Left ventricle myocardium superior (tissue), 1 donor: ENCODE measurements at regions not wholly inside any gene's neighbourhood (a gene's known extent, or its start where the extent isn't known, plus 50 kb on each side); places are given as distances from the start of the nearest gene placed in this dataset.
A peak's percentile ranks its signal among the peaks of the same experiment; 100 is the strongest.

Experiments
- ATAC-seq: fragments of 200-7000 bp; cut with Tn5 transposase; one replicate; pipeline ENCODE4 v1.9.1; 2020; ENCODE audit warnings: mild to moderate bottlenecking, moderate library complexity
- DNase-seq: peaks from one replicate; pipeline ENCODE4 v3.0.0-alpha.2; 2020
- intact Hi-C: fragments of 100-400 bp; cut with micrococcal nuclease; formaldehyde crosslinking; loops from one replicate; pipeline ENCODE4 v1.11.0; 2022
- donor health status: DM: no; HTN: yes; CAD: no; lungs with severe emphysema.

- peak; percentile 84 for ATAC-seq
- peak; percentile 76 for DNase-seq
- intact Hi-C loops = loop anchor here (10.0 kb wide), 1 partner anchor 218 kb away; no protein-coding TSS in a partner anchor
These were observed 495.1 kb upstream of the TCF4 start for GRCh38 chr18:56083097-56083521.

- no peak for DNase-seq
- intact Hi-C loops = no loop called here
- no peak for ATAC-seq
These were observed 488.7 kb upstream of the TCF4 start for GRCh38 chr18:56076723-56077122.

- ATAC-seq (no peak), DNase-seq (no peak)
- intact Hi-C loops = no loop called here
These were observed 480.7 kb upstream of the TCF4 start for GRCh38 chr18:56068701-56069100.

GRCh38 chr18:56067969-56068671 is 480.1 kb upstream of the TCF4 start:
- intact Hi-C loops = no loop called here
- ATAC-seq = peak; percentile 61
- DNase-seq = no peak

DNA sequence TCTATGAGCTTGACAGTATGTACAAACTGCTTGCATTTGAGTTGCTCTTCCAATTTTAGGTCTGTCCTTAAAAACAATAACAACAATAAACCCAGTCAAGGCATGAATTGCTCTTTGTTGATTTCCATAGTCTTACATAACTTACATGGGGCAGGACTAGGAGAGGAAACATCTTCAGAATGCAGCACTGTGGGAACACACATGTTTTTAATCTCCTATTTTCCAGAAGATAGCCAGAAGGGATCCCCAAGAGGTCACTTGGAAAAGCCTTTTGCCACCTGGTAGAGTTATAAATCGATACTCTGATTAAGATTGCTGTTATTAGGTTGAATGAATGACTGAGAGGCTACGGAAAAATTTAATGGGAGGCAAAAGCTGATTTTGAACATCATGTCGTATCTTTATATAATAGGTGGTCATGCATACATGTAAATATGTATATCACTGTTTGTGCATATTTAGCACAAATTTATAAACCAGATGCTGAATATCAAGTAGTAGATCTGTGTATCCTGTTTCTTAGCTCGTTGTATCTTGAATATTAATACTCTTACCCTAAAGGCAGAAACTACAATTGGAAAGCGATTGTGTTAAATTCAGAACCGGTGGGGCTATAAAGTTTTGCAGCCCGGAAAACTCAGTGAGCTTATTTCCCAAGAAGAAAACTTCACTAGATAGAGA is 479.4 kb upstream of the TCF4 start:
- ATAC-seq = peak; percentile 84

GRCh38 chr18:56066524-56067213 is 478.7 kb upstream of the TCF4 start:
- DNase-seq (no peak), ATAC-seq (peak; percentile 64)
- intact Hi-C loops = no loop called here

More for the DNA sequence above, 479.4 kb upstream of the TCF4 start:
- DNase-seq = no peak
- intact Hi-C loops = no loop called here

GRCh38 chr18:56065086-56065485 is 477.1 kb upstream of the TCF4 start:
- DNase-seq = no peak
- intact Hi-C loops = no loop called here
- no peak for ATAC-seq

DNA sequence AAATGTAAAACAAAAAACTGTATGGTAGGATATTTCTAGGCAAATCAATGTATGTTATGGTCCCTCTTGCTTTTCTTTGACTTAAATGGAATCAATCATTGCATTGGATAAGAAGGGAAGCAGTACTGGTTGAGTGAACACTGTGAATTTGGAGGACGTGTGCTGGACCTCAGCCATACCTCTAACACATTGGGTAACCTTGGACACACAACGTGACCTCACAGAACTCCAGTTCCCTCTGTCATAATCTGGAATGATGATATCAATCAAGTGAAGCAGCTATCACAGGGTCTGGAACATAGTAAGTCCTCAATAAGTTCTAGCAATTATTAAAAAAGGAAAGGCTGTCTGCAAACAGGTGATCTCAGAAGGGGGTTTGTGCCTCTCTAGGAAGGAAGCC is 474.9 kb upstream of the TCF4 start:
- intact Hi-C loops = no loop called here
- DNase-seq = no peak
- ATAC-seq = no peak

DNA sequence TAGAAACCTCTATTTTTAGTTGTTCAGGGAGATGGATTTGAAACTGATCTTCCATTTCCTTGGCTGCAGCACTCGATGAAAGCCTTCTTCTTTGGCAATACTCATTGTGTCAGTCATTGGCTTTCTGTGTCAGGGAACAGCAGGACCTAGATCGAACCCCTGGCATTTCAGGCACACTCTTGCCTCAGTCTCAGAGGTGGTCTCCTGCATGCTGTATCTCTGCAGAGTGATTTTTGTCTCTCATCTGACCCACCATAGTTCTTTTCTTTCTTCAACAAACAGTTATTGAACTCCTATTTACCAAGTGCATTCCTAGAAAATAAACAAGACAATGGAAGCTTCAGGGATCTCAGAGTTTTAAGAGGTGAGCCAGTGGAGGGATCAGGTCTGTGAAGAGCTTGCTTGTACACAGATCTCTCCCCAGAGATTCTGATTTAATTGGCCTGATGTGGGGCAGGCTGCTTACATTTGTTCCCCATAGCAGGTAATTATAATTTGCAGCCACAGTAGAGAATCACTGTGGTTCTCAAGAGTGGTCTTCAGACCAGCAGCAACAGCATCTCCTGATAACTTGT is 473.1 kb upstream of the TCF4 start:
- intact Hi-C loops = no loop called here

GRCh38 chr18:56052202-56052601 is 464.2 kb upstream of the TCF4 start:
- no peak for DNase-seq
- no peak for ATAC-seq
- intact Hi-C loops = no loop called here

More for the DNA sequence above, 473.1 kb upstream of the TCF4 start:
- DNase-seq (no peak), ATAC-seq (no peak)

- ATAC-seq (no peak), DNase-seq (no peak)
- intact Hi-C loops = no loop called here
These were observed 456.2 kb upstream of the TCF4 start for GRCh38 chr18:56044239-56044638.

DNA sequence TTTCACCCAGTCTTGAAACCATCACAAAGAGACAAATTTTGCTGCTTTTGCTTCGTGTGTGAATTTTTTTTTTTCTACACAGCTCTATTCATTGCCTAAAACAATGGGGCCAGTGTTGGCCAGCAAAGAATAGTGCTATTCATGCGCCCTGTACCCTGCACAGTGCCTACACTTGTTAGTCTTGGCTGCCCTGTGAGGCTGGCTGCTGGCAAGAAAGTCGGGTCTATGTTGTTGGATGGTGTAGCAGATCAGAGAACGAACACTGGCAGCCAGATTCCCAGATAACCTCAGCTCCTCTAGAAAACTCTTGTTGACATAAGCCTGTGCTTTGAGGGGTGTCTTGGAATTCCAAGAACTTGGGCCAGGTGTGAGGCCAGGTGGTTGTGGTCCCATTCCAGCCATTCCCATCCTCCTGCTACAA is 455.7 kb upstream of the TCF4 start:
- DNase-seq (no peak), ATAC-seq (peak; percentile 50)
- intact Hi-C loops = no loop called here

GRCh38 chr18:56042915-56043536 is 455.0 kb upstream of the TCF4 start:
- intact Hi-C loops = no loop called here
- no peak for ATAC-seq
- no peak for DNase-seq

DNA sequence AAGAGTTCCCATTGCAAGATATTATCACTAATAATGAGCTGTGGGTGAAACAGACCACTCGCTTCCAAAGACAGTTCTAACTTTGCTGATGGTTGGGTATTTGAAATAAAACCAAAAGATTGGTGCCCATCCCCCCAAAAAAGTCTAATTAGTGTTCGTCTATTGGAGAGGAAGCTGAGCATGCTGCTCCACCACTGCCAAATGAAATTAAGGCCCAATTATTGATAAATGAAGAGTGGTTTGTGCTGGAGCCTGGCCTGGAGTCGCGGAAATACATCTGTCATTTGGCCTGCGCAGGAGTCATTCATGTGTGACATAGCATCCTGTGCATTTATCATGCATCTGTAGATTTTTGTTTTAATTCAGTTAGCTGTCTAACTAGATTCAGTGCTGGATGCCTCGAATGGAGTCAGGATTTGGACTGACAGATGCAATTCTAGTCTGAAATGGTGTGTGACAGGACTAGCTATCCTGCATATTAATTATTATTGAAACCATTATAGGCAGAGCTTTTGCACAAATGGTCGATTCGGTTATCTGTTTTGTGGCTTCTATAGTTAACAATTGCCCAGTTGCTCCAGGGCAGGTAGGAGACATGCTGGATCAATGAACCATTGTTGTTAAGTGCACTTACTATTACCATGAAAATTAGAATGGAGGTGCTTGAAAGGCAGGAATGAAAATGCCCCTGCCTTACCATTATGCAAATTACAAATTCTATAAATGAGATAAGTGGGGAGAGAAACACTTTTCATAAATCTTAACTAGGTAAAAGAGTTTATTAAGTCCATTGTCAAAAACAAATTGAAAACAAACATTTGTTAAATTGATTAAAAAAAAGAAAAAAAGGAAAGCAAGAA is 450.4 kb upstream of the TCF4 start:
- ATAC-seq = no peak

GRCh38 chr18:56036741-56037140 is 448.7 kb upstream of the TCF4 start:
- no peak for ATAC-seq
- no peak for DNase-seq
- intact Hi-C loops = no loop called here

More for the DNA sequence above, 450.4 kb upstream of the TCF4 start:
- no peak for DNase-seq
- intact Hi-C loops = no loop called here

DNA sequence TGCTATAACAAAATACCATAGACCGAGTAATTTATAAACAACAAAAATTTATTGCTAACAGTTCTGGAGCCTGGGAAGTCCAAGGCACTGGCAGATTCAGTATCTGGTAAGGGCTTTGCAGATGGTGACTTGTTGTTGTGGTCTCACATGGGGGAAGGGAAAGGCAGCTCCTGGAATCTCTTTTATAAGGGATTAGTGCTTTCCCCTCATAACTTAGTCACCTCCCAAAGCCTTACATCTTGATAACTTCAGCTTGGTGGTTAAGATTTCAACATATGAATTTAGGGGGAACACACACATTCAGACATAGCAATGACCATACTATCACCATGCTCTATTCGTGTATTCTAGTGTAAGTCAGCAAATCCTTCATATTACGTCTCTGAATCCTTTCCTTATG is 447.6 kb upstream of the TCF4 start:
- intact Hi-C loops = no loop called here
- no peak for DNase-seq
- no peak for ATAC-seq

- ATAC-seq (no peak), DNase-seq (no peak)
- intact Hi-C loops = no loop called here
These were observed 447.0 kb upstream of the TCF4 start for GRCh38 chr18:56034949-56035348.

- ATAC-seq = no peak
- intact Hi-C loops = no loop called here
These were observed 442.1 kb upstream of the TCF4 start for GRCh38 chr18:56030060-56030459.

GRCh38 chr18:56028514-56028913 is 440.5 kb upstream of the TCF4 start:
- no peak for DNase-seq
- intact Hi-C loops = no loop called here
- no peak for ATAC-seq

More at GRCh38 chr18:56030060-56030459, 442.1 kb upstream of the TCF4 start:
- no peak for DNase-seq
